ENCODE measurements at regions not wholly inside any gene's neighbourhood (a gene's known extent, or its start where the extent isn't known, plus 50 kb on each side); places are given as distances from the start of the nearest gene placed in this dataset.

GRCh38 chr18:2336690-2337392, 234.5 kb downstream of the METTL4 start:
- Histone ChIP-seq H3K27ac (no peak overlapping the region), H3K4me3 (no peak overlapping the region)

- no peak overlapping the region for H3K27ac ChIP-seq
- no peak overlapping the region for H3K4me3 ChIP-seq
Observed at GRCh38 chr18:2337552-2338141, 233.7 kb downstream of the METTL4 start.

GRCh38 chr18:2338601-2339000, 232.7 kb downstream of the METTL4 start:
- no peak overlapping the region for H3K27ac ChIP-seq
- no peak overlapping the region for H3K4me3 ChIP-seq

GRCh38 chr18:2340335-2340734, 231.0 kb downstream of the METTL4 start:
- no peak overlapping the region for H3K27ac ChIP-seq
- H3K4me3 ChIP-seq = no peak overlapping the region

GRCh38 chr18:2348003-2348402, 223.3 kb downstream of the METTL4 start:
- Histone ChIP-seq H3K27ac (no peak overlapping the region), H3K4me3 (no peak overlapping the region)

GRCh38 chr18:2351126-2351850, 220.0 kb downstream of the METTL4 start:
- Histone ChIP-seq H3K4me3 (no peak overlapping the region), H3K27ac (no peak overlapping the region)

- Histone ChIP-seq H3K27ac (no peak overlapping the region), H3K4me3 (no peak overlapping the region)
Observed at GRCh38 chr18:2354292-2354691, 217.0 kb downstream of the METTL4 start.

- no peak overlapping the region for H3K27ac ChIP-seq
- H3K4me3 ChIP-seq = no peak overlapping the region
Observed at GRCh38 chr18:2356906-2357305, 214.4 kb downstream of the METTL4 start.

- Histone ChIP-seq H3K27ac (no peak overlapping the region), H3K4me3 (no peak overlapping the region)
Observed at GRCh38 chr18:2360861-2361260, 210.4 kb downstream of the METTL4 start.

GRCh38 chr18:2368102-2368501, 203.2 kb downstream of the METTL4 start:
- Histone ChIP-seq H3K4me3 (no peak overlapping the region), H3K27ac (no peak overlapping the region)

GRCh38 chr18:2376707-2377106, 194.6 kb downstream of the METTL4 start:
- H3K27ac ChIP-seq = no peak overlapping the region
- H3K4me3 ChIP-seq = no peak overlapping the region

- no peak overlapping the region for H3K4me3 ChIP-seq
- no peak overlapping the region for H3K27ac ChIP-seq
Observed at GRCh38 chr18:2380101-2380500, 191.2 kb downstream of the METTL4 start.

GRCh38 chr18:2381539-2381938, 189.8 kb downstream of the METTL4 start:
- no peak overlapping the region for H3K27ac ChIP-seq
- H3K4me3 ChIP-seq = no peak overlapping the region

- no peak overlapping the region for H3K27ac ChIP-seq
- H3K4me3 ChIP-seq = no peak overlapping the region
Observed at GRCh38 chr18:2387588-2387987, 183.7 kb downstream of the METTL4 start.

GRCh38 chr18:2390158-2390557, 181.1 kb downstream of the METTL4 start:
- Histone ChIP-seq H3K27ac (no peak overlapping the region), H3K4me3 (no peak overlapping the region)

GRCh38 chr18:2391470-2391869, 179.8 kb downstream of the METTL4 start:
- Histone ChIP-seq H3K4me3 (no peak overlapping the region), H3K27ac (no peak overlapping the region)

- no peak overlapping the region for H3K27ac ChIP-seq
- no peak overlapping the region for H3K4me3 ChIP-seq
Observed at GRCh38 chr18:2392446-2392845, 178.9 kb downstream of the METTL4 start.

- H3K4me3 ChIP-seq = no peak overlapping the region
Observed at GRCh38 chr18:2394684-2395083, 176.6 kb downstream of the METTL4 start.

GRCh38 chr18:2395427-2396161, 175.7 kb downstream of the METTL4 start:
- no peak overlapping the region for H3K4me3 ChIP-seq
- no peak overlapping the region for H3K27ac ChIP-seq

More at GRCh38 chr18:2394684-2395083, 176.6 kb downstream of the METTL4 start:
- H3K27ac ChIP-seq = no peak overlapping the region

GRCh38 chr18:2396162-2396505, 175.2 kb downstream of the METTL4 start:
- H3K27ac ChIP-seq = no peak overlapping the region
- no peak overlapping the region for H3K4me3 ChIP-seq

Measured in skin epidermis (tissue), 12 donors.